ENCODE measurements at regions not wholly inside any gene's neighbourhood (a gene's known extent, or its start where the extent isn't known, plus 50 kb on each side); places are given as distances from the start of the nearest gene placed in this dataset.

- no peaks in the 10 kb centered on the region for H3K4me1 ChIP-seq (ENCODE audit: control insufficient read depth, insufficient read depth, low read length)
- no peaks in the 10 kb centered on the region for H3K36me3 ChIP-seq (ENCODE audit: control insufficient read depth, insufficient read depth, low read length)
- no peaks in the 10 kb centered on the region for H3K9me3 ChIP-seq (ENCODE audit: control insufficient read depth, low read depth, low read length)
- no peak overlapping the region for H3K4me3 ChIP-seq (ENCODE audit: low read length)
- H3K27me3 ChIP-seq (ENCODE audit: control insufficient read depth, insufficient read depth, low read length) = no peaks in the 10 kb centered on the region
- no peak for DNase-seq
- no CpG with 5 or more reads among the region's 9 CpGs for WGBS (ENCODE audit: insufficient coverage, low lambda C conversion rate)
- H3K27ac ChIP-seq (ENCODE audit: low read length) = no peak overlapping the region
Observed at GRCh38 chr2:23306401-23306800, 78.6 kb upstream of the KLHL29 start.

GRCh38 chr2:23311186-23311585 lies 73.8 kb upstream of the KLHL29 start:
- WGBS (ENCODE audit: insufficient coverage, low lambda C conversion rate) = no CpG with 5 or more reads among the region's 1 CpG
- no peaks in the 10 kb centered on the region for H3K4me1 ChIP-seq (ENCODE audit: control insufficient read depth, insufficient read depth, low read length)
- no peaks in the 10 kb centered on the region for H3K36me3 ChIP-seq (ENCODE audit: control insufficient read depth, insufficient read depth, low read length)
- H3K27me3 ChIP-seq (ENCODE audit: control insufficient read depth, insufficient read depth, low read length) = peaks cover 3% of the 10 kb centered on the region
- no peak for DNase-seq
- H3K4me3 ChIP-seq (ENCODE audit: low read length) = no peak overlapping the region
- no peak overlapping the region for H3K27ac ChIP-seq (ENCODE audit: low read length)
- H3K9me3 ChIP-seq (ENCODE audit: control insufficient read depth, low read depth, low read length) = no peaks in the 10 kb centered on the region

GRCh38 chr2:23312996-23313606 lies 71.9 kb upstream of the KLHL29 start:
- H3K4me3 ChIP-seq (ENCODE audit: low read length) = no peak overlapping the region
- DNase-seq = no peak

GRCh38 chr2:23314687-23315086 lies 70.3 kb upstream of the KLHL29 start:
- DNase-seq = no peak
- Histone ChIP-seq H3K27ac (ENCODE audit: low read length) (no peak overlapping the region), H3K4me1 (ENCODE audit: control insufficient read depth, insufficient read depth, low read length) (no peaks in the 10 kb centered on the region), H3K9me3 (ENCODE audit: control insufficient read depth, low read depth, low read length) (no peaks in the 10 kb centered on the region), H3K27me3 (ENCODE audit: control insufficient read depth, insufficient read depth, low read length) (peaks cover 3% of the 10 kb centered on the region), H3K36me3 (ENCODE audit: control insufficient read depth, insufficient read depth, low read length) (no peaks in the 10 kb centered on the region), H3K4me3 (ENCODE audit: low read length) (no peak overlapping the region)
- WGBS (ENCODE audit: insufficient coverage, low lambda C conversion rate) = no CpG with 5 or more reads among the region's 3 CpGs

More at GRCh38 chr2:23312996-23313606, 71.9 kb upstream of the KLHL29 start:
- Histone ChIP-seq H3K36me3 (ENCODE audit: control insufficient read depth, insufficient read depth, low read length) (no peaks in the 10 kb centered on the region), H3K27ac (ENCODE audit: low read length) (no peak overlapping the region), H3K27me3 (ENCODE audit: control insufficient read depth, insufficient read depth, low read length) (peaks cover 3% of the 10 kb centered on the region), H3K9me3 (ENCODE audit: control insufficient read depth, low read depth, low read length) (no peaks in the 10 kb centered on the region), H3K4me1 (ENCODE audit: control insufficient read depth, insufficient read depth, low read length) (no peaks in the 10 kb centered on the region)
- 100% methylated on average over 1 of the region's 10 CpGs for WGBS (ENCODE audit: insufficient coverage, low lambda C conversion rate)

GRCh38 chr2:23320058-23320457 lies 64.9 kb upstream of the KLHL29 start:
- H3K27me3 ChIP-seq (ENCODE audit: control insufficient read depth, insufficient read depth, low read length) = no peaks in the 10 kb centered on the region
- no peak overlapping the region for H3K27ac ChIP-seq (ENCODE audit: low read length)
- no peaks in the 10 kb centered on the region for H3K4me1 ChIP-seq (ENCODE audit: control insufficient read depth, insufficient read depth, low read length)
- H3K4me3 ChIP-seq (ENCODE audit: low read length) = no peak overlapping the region
- DNase-seq = no peak
- H3K9me3 ChIP-seq (ENCODE audit: control insufficient read depth, low read depth, low read length) = no peaks in the 10 kb centered on the region
- no peaks in the 10 kb centered on the region for H3K36me3 ChIP-seq (ENCODE audit: control insufficient read depth, insufficient read depth, low read length)
- WGBS (ENCODE audit: insufficient coverage, low lambda C conversion rate) = no CpG with 5 or more reads among the region's 8 CpGs

GRCh38 chr2:23321751-23322150 lies 63.2 kb upstream of the KLHL29 start:
- no peak overlapping the region for H3K27ac ChIP-seq (ENCODE audit: low read length)
- no peaks in the 10 kb centered on the region for H3K4me1 ChIP-seq (ENCODE audit: control insufficient read depth, insufficient read depth, low read length)
- H3K9me3 ChIP-seq (ENCODE audit: control insufficient read depth, low read depth, low read length) = no peaks in the 10 kb centered on the region
- no CpG with 5 or more reads among the region's 5 CpGs for WGBS (ENCODE audit: insufficient coverage, low lambda C conversion rate)
- H3K4me3 ChIP-seq (ENCODE audit: low read length) = no peak overlapping the region
- H3K36me3 ChIP-seq (ENCODE audit: control insufficient read depth, insufficient read depth, low read length) = no peaks in the 10 kb centered on the region
- DNase-seq = no peak
- H3K27me3 ChIP-seq (ENCODE audit: control insufficient read depth, insufficient read depth, low read length) = peaks cover 2% of the 10 kb centered on the region

GRCh38 chr2:23322567-23323197 lies 62.3 kb upstream of the KLHL29 start:
- peak in 1 of 2 donors; percentile 11 for DNase-seq
- no peaks in the 10 kb centered on the region for H3K9me3 ChIP-seq (ENCODE audit: control insufficient read depth, low read depth, low read length)
- WGBS (ENCODE audit: insufficient coverage, low lambda C conversion rate) = no CpG with 5 or more reads among the region's 7 CpGs
- H3K4me1 ChIP-seq (ENCODE audit: control insufficient read depth, insufficient read depth, low read length) = no peaks in the 10 kb centered on the region
- H3K4me3 ChIP-seq (ENCODE audit: low read length) = no peak overlapping the region
- no peaks in the 10 kb centered on the region for H3K36me3 ChIP-seq (ENCODE audit: control insufficient read depth, insufficient read depth, low read length)
- H3K27ac ChIP-seq (ENCODE audit: low read length) = no peak overlapping the region
- H3K27me3 ChIP-seq (ENCODE audit: control insufficient read depth, insufficient read depth, low read length) = peaks cover 2% of the 10 kb centered on the region

- H3K9me3 ChIP-seq (ENCODE audit: control insufficient read depth, low read depth, low read length) = no peaks in the 10 kb centered on the region
- no CpG with 5 or more reads among the region's 19 CpGs for WGBS (ENCODE audit: insufficient coverage, low lambda C conversion rate)
- no peaks in the 10 kb centered on the region for H3K36me3 ChIP-seq (ENCODE audit: control insufficient read depth, insufficient read depth, low read length)
- no peaks in the 10 kb centered on the region for H3K4me1 ChIP-seq (ENCODE audit: control insufficient read depth, insufficient read depth, low read length)
- H3K27ac ChIP-seq (ENCODE audit: low read length) = no peak overlapping the region
- DNase-seq = peak in 1 of 2 donors; percentile 8
- H3K27me3 ChIP-seq (ENCODE audit: control insufficient read depth, insufficient read depth, low read length) = peaks cover 3% of the 10 kb centered on the region
- H3K4me3 ChIP-seq (ENCODE audit: low read length) = no peak overlapping the region
Observed at GRCh38 chr2:23323198-23323916, 61.6 kb upstream of the KLHL29 start.

GRCh38 chr2:23323917-23324680 lies 60.9 kb upstream of the KLHL29 start:
- no peak for DNase-seq
- Histone ChIP-seq H3K36me3 (ENCODE audit: control insufficient read depth, insufficient read depth, low read length) (no peaks in the 10 kb centered on the region), H3K27ac (ENCODE audit: low read length) (no peak overlapping the region), H3K4me3 (ENCODE audit: low read length) (no peak overlapping the region), H3K9me3 (ENCODE audit: control insufficient read depth, low read depth, low read length) (no peaks in the 10 kb centered on the region), H3K27me3 (ENCODE audit: control insufficient read depth, insufficient read depth, low read length) (peaks cover 5% of the 10 kb centered on the region), H3K4me1 (ENCODE audit: control insufficient read depth, insufficient read depth, low read length) (no peaks in the 10 kb centered on the region)
- WGBS (ENCODE audit: insufficient coverage, low lambda C conversion rate) = no CpG with 5 or more reads among the region's 20 CpGs

GRCh38 chr2:23326330-23326729 lies 58.6 kb upstream of the KLHL29 start:
- no peak for DNase-seq
- H3K4me3 ChIP-seq (ENCODE audit: low read length) = no peak overlapping the region
- no CpG with 5 or more reads among the region's 4 CpGs for WGBS (ENCODE audit: insufficient coverage, low lambda C conversion rate)

More at GRCh38 chr2:23326330-23326729, 58.6 kb upstream of the KLHL29 start:
- H3K9me3 ChIP-seq (ENCODE audit: control insufficient read depth, low read depth, low read length) = no peaks in the 10 kb centered on the region
- peaks cover 9% of the 10 kb centered on the region for H3K27me3 ChIP-seq (ENCODE audit: control insufficient read depth, insufficient read depth, low read length)
- H3K36me3 ChIP-seq (ENCODE audit: control insufficient read depth, insufficient read depth, low read length) = no peaks in the 10 kb centered on the region
- H3K4me1 ChIP-seq (ENCODE audit: control insufficient read depth, insufficient read depth, low read length) = no peaks in the 10 kb centered on the region
- no peak overlapping the region for H3K27ac ChIP-seq (ENCODE audit: low read length)
